Stimulated activated CD8-positive, alpha-beta memory T cell treated with anti-CD3 and anti-CD28 coated beads, Interleukin-2, amount 100 ng/mL, for 1 hour (primary cell): ENCODE measurements at regions not wholly inside any gene's neighbourhood (a gene's known extent, or its start where the extent isn't known, plus 50 kb on each side); places are given as distances from the start of the nearest gene placed in this dataset.
"Not testable (repeated sequence)": the region's sequence is repeated elsewhere in the genome, so short reads cannot be mapped to it uniquely, and the experiment has no call there.

Experiments used
- DNase-seq, 2 donors: peaks; one replicate each; pipeline ENCODE4 v3.0.0-alpha.2; 2020; ENCODE audit warnings: low read depth in 2 of 2

GRCh38 chr7:20839196-20839735, 52.6 kb upstream of the SP8 start:
- no peak for DNase-seq

DNA sequence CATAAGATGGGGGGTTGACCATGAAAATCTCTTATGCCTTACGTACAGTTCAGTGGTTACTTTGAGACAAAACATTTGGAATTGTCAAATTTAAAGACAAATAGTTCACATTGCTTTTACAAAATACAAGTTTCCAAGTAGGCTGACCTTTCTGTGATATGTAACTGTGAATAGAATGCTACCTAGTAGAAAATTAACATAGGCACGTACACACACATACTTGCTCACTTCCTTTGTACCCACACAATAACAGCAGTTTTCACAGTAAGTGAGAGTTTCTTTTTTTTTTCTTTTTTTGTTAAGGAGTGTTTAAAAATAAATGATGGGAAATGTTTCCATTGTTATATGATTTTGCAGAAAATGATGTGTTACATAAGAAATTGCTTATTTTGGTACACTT, 53.3 kb upstream of the SP8 start:
- no peak for DNase-seq

- no peak for DNase-seq
These were observed 60.1 kb upstream of the SP8 start for GRCh38 chr7:20846791-20847190.

DNA sequence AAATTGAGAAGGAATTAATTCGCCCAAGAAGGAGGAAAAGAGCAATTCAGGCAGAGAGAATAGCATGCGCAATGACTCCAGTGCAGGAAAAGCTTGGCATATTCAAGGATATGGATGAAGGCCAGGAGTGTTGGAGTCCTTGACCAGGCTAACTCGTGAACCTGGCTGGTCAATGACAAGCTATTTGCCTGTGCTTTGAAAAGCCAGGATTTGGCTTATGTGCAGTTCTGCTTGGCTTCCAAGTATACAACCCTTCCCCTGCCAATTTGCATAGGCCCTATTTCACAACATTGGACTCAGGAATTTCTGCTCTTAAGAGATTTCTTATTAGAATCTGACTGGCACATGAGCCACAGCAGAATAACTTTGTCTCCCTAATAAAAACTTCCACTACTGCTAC, 72.3 kb upstream of the SP8 start:
- DNase-seq = no peak

GRCh38 chr7:20861468-20861867, 74.8 kb upstream of the SP8 start:
- DNase-seq = no peak

DNA sequence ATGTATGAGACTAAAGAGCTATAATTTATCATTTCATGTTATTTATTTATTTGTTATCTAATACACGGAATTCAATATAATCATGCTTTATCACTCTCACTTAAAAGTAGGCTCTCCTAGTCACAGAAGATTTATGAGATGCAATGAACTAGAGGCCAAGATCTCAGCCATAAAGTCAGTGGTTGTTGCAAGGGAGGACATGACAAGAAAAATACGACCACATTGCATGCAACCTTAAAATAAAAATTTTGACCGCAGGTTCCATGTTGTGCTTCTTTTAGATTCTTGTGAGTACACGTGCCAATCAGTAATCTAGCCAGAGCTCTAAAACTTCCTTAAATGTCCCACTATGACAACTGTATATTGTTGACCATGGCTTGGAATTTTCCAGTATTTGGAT, 75.9 kb upstream of the SP8 start:
- DNase-seq = no peak

DNA sequence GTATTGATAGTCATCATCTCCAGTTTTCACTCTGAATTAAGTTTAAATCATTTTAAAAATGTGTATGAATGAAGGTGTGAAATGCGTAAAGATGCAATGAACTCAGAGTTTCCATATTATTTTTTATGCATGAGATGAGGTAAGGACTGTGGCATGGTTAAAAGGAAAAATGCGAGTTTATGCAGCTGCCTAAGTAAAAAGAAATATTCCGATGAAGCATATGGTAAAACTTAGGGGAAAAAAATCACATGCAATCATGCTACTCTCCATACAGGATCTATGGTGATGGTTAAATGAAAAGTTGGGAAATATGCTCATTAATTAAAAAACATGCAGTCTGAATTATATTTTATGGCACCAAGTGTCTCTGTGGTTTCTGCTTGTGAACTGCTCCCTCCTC, 77.5 kb upstream of the SP8 start:
- no peak for DNase-seq

DNA sequence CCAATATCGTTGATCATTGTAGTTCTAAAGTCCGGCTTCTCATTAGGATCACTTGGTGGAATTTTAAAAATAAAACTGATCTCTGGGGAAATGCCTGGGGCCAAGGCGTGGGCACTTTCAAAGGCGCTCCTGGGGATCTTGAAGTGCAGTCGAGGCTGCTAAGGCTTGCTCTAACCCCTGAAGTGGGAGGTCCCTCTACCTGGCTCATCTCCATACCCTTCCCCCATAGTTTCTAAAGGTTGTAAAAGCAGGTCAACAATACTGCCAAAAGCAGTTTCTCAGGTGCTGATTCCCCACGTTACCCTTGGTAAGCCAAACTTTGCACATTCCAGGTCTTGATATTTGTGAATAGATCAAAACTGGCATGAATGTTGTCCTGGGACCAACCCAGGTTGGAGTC, 79.0 kb upstream of the SP8 start:
- no peak for DNase-seq

- no peak for DNase-seq
These were observed 84.3 kb upstream of the SP8 start for GRCh38 chr7:20870977-20871376.

DNA sequence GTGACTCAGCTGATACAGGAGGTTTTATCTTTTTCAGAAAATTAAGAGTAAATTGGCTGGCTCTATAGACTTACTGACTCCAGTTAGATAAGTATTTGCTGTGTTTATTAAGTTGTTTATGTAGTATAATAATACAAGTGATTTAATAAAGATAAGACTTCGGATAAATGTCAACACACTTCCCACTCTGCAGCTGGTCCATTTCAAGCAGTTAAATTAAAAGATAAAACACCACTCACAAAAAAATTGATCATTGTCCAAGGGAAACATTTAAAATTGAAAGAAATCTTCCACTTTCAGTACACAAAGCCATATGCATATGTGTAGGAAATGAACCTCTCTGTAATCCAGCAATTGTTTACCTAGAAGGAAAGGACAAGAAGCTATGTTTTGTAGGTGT, 106.1 kb upstream of the SP8 start:
- DNase-seq = no peak

GRCh38 chr7:20894806-20895205, 108.1 kb upstream of the SP8 start:
- no peak for DNase-seq

GRCh38 chr7:20895563-20895962, 108.9 kb upstream of the SP8 start:
- no peak for DNase-seq

GRCh38 chr7:20896996-20897395, 110.3 kb upstream of the SP8 start:
- no peak for DNase-seq

GRCh38 chr7:20906801-20907453, 120.2 kb upstream of the SP8 start:
- DNase-seq = no peak

DNA sequence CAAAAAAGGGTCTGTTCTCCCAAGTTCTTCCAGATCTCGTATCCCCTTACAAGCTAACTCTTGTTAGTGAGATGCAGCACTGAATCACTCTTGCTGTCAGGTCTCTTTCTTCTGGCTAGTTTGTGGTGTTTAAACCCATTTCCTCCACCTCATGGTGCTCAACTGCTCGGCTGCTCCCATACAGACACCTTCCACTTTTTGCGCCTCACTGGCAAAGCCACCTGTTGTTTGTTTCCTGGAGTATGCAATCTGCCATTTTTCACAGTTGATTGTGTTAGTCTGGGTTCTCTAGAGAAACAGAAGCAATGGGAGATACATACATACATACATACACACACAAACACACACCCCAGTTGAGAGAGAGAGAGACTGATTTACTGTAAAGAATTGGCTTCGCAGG, 124.4 kb upstream of the SP8 start:
- DNase-seq = no peak

GRCh38 chr7:20913853-20914252, 127.2 kb upstream of the SP8 start:
- DNase-seq = no peak

DNA sequence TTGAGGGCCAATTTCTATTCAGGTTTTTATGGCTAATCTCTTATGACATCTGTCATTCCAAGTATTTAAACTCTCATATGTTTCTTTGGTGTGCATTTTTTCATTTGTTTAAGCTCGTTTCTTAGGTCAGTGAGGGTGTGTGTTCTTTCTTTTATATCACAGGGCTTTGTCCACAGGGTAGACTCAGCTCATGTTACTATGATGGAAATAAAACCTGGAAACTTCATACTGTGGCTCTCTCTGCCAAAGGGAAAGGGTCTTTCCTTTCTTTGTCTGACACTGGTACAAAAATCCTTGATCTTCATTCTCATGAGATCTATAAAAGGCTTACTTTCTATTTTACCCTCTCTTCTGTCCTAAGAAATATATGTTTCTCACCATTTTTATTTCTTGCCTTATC, 129.6 kb upstream of the SP8 start:
- DNase-seq = no peak

DNA sequence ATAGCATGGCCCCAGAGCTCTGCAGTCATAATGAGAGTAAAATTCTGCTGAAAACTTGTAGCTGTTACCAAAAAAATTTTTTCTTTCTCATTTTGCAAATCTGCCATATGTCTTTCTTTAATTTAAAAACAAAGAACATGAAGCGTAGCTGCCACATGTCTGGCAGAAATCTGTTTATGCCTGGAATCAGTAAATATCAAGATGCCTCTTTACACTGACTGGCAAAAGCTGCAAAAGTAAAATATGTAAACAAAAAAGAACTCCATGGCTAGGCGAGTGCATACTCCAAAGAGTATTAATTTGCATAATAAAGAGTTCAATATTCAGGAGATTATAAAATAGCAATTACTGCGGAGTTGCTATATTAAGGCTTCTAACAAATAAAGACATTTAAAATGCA, 130.9 kb upstream of the SP8 start:
- DNase-seq = no peak

- DNase-seq = no peak
These were observed 131.5 kb upstream of the SP8 start for GRCh38 chr7:20918156-20918555.

- DNase-seq = not testable (repeated sequence)
These were observed 140.5 kb upstream of the SP8 start for GRCh38 chr7:20927178-20927577.

- no peak for DNase-seq
These were observed 141.3 kb upstream of the SP8 start for GRCh38 chr7:20927976-20928375.

DNA sequence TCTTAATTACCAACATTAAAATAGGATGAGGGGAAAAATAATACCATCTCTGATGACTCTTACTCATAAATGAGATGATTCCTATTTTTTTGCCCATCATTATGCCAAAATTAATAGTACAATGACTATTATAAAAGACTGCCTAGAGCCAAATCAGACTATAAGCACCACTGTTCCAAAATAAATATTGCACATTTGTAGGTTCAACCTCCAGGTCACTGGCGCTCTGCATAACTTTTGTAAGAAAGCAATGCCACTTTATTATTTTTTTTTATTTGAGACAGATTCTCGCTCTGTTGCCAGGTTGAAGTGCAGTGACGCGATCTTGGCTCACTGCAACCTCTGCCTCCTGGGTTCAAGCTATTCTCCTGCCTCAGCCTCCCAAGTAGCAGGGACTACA, 142.5 kb upstream of the SP8 start:
- no peak for DNase-seq

DNA sequence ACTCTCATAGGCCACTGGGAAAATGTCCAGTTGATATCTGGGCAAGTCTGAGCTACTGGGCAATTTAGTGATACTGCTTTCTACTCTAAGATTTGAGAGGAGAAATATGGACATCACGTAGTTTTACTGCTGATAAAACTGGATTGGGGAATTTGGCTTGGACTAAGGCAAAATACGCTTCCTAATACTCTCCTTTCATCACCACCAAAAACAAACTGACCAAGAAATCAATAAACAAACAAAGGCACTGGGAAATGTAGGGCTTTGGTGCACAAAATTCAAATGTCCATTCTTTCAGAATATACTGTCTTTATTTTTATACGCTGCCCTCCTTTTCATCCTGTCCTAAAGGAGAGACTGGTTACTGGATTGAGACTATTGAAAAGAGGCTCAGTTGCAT, 145.1 kb upstream of the SP8 start:
- DNase-seq = no peak
